Dedifferentiated amniotic fluid mesenchymal stem cell (primary cell): ENCODE measurements at regions not wholly inside any gene's neighbourhood (a gene's known extent, or its start where the extent isn't known, plus 50 kb on each side); places are given as distances from the start of the nearest gene placed in this dataset.
A peak's percentile ranks its signal among the peaks of the same experiment; 100 is the strongest.
"Not testable (repeated sequence)": the region's sequence is repeated elsewhere in the genome, so short reads cannot be mapped to it uniquely, and the experiment has no call there.

Experiments used
- DNase-seq: peaks from one replicate; pipeline ENCODE4 v3.0.0-alpha.2; 2016; ENCODE audit errors: extremely low spot score

GRCh38 chr9:6160579-6160978 lies 55.0 kb upstream of the IL33 start:
- no peak for DNase-seq

DNA sequence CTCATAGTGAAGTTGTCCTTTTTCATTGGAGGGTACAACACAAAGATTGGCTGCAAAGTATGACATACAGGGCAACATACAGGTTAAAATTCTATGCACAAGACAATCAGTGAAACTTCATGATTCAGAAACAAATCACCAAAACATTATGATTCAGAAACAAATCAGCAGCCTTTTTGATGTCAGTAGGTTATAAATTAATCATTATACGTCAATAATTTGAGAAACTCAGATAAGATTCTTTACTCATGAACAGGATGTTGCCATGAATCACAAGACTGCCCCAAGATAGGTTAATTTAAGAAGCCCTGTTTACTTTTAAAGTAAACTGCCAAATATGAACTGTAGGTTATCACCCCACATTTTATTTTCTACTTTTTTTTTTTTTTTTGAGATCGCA lies 62.2 kb upstream of the IL33 start:
- no peak for DNase-seq

GRCh38 chr9:6152788-6153187 lies 62.8 kb upstream of the IL33 start:
- no peak for DNase-seq

- DNase-seq = no peak
Observed at GRCh38 chr9:6150483-6150882, 65.1 kb upstream of the IL33 start.

DNA sequence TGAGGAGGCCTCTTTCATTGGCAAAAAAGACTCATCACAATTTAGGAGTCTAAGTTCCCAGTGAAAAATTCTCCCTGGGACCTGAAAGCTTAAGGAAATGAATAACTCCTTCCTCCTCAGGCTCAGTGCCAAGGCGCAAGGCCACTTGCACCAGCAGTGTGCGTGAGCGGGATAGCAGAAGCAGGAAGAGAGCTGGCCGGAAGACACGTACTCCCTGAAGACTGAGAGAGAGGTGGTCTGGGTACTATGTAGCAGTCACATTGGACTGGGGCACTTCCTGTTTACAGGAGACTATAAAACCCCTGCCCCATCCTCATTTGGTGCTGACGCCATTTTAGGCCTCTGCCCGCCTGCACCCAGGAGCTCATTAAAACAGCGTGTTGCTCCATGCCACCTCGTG lies 66.3 kb upstream of the IL33 start:
- DNase-seq = no peak

DNA sequence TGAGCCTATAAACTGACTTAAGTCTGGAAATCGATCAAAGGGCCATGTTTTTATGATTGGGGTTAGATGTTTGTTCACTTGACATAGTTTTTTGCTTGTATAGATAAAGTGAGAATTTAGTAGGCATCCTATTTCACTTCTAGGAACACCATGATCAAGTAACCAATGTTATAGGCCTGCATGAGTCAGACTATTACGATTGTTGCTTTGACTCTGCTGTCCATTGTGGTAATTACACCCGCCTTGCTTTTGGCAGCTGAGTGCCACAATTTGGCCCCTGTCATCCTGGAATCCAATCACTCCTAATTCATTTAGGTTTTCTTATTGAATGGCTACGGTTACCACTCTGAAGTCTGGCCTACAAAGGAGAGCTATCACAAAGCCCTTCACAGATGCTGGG lies 67.8 kb upstream of the IL33 start:
- no peak for DNase-seq

- no peak for DNase-seq
Observed at GRCh38 chr9:6144947-6145346, 70.7 kb upstream of the IL33 start.

DNA sequence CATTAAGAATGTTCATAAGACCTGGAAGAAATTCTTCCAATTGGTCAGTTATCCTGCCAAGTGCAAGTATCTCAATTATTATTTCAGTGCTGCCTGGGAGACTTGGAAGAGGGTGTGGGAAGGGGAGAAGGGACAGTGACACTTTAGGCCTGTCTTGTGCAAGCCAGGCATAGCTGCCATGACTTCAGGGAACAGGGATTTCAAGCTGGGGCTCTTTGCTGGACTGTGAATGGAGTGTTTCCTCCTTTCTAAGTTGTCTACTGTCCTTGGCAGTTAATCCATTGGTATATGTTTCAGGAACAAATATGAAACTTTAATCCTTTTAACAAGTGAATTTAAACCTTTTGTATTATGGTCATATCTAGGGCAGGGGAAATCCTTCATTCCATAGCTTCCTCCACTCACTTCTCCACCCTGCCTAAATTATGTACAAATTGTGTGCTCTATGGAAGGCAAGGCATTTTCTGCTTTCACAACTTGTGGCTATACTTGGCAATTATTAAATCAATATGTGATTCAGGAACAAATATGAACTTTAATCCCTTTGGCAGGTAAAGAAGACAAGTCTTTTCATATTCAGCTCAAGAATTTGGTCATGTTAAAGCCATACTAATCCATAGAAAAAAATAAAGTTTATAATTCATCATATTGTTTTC lies 72.7 kb upstream of the IL33 start:
- DNase-seq = no peak

DNA sequence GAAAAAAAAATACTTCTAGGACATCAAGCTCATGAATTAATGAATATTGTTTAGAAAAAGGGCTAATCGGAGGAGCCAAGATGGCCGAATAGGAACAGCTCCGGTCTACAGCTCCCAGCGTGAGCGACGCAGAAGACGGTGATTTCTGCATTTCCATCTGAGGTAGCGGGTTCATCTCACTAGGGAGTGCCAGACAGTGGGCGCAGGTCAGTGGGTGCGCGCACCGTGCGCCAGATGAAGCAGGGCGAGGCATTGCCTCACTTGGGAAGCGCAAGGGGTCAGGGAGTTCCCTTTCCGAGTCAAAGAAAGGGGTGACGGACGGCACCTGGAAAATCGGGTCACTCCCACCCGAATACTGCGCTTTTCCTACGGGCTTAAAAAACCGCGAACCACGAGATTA lies 79.8 kb upstream of the IL33 start:
- DNase-seq = not testable (repeated sequence)

- no peak for DNase-seq
Observed at GRCh38 chr9:6134661-6135180, 80.9 kb upstream of the IL33 start.

DNA sequence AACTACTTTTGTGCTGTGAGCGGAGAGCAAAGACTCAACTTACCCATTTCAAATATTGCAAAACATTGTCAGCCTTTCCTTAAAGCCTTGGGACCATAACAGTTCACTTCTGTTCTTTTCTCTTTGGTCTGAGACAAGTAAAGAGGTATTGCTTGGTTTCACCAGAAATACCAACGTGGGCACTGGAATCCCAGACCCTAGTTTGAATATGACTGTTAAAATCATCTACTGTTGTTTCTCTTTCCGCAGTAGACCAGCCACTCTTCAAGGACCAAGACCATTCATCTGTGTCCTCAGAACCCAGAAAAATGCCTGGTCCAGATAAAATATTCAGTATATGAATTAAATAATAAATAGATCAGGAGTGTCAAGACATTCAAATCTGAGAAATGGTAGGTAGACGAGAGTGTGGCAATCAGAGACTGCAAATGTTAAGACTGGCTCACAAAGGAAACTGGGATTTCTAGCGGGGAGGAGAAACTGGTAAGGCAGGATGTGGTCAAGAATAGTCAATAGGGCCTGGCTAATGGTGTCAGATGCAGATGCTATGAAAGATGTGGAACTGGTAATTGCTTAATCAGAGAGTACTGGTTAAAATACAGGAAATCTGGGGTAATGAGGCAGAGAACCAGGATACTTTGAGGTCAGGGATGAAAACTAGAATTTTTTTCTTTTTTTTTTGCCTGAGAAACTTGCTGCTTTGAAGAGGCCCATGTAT lies 82.1 kb upstream of the IL33 start:
- no peak for DNase-seq

DNA sequence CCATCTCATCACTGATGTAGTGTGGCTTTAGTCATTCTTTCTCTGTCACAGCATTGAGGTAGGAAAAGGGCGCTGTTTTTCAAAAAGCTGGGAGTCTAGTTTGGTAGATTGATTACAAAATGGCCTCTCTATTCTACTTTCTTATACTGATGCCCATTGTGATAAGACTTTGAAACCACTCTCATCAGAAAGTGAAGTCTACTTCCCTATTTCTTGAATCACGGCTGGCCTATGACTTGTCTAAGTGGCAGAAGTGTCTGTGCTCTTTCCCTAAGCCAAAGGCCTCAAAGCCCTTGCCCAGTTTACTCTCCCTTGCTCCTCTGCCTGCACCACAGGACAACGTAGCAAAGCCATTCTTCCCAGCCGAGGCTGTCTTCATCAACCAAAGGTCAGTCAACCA lies 83.0 kb upstream of the IL33 start:
- no peak for DNase-seq

DNA sequence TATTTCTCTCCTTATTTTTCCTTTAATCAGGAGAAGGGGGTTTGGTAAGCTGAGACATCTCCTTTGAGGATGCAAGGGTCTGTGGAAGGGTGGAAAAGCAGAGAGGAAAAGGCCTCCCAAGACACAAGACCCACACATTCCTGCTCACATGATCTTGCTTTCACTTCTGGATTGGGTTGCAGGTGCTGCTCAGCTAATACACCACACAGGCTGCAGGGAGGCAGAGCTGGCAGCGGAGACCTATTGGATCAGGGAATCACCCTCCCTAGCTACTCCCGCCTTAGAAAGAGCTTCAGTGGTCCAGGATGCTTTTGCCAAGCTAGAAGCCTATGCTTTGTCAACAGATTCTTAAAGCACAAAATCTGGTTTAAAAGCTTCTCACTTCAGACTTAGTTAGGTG lies 87.6 kb upstream of the IL33 start:
- no peak for DNase-seq

- DNase-seq = no peak
Observed at GRCh38 chr9:6126377-6126776, 89.2 kb upstream of the IL33 start.

- no peak for DNase-seq
Observed at GRCh38 chr9:6123416-6123815, 92.2 kb upstream of the IL33 start.

DNA sequence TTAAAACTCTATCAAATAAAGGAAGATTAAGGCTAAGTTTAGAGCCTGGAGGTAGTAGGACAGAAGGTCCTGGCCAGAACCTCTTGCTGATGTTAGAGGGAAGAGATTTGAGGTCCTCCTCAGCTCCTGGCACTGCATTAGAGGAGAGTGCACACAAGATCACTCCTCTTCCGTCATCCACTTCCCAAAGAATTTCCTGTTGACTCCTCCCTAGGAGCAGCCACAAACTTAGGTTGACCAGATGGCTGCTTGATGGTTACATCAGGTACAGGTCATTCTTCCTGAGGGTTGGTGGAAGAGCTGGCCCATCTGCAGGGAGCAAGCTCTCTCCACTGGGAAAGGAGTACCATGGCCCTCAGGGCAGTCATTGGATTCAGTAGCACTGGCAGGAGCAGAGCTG lies 93.9 kb upstream of the IL33 start:
- DNase-seq = no peak

DNA sequence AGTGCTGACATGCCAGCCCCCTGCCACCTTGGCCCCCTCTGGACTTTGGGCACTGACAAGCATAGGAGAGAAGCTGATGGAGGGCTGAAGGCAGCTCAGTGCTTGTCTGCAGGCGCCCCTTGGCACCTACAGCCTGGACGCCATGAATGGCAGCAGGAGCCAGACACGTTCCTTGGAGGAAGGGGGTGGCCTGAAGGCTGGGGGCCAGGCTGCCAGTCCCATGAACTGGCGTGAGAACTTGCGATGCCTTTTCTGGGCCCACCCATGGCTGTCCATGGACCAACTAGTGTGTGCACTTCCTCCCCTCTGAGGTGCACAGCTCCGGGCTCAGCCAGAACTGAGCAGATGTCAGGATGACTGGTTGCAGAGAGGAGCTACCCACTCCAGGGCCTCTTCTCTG lies 99.0 kb upstream of the RANBP6 start:
- DNase-seq = no peak

DNA sequence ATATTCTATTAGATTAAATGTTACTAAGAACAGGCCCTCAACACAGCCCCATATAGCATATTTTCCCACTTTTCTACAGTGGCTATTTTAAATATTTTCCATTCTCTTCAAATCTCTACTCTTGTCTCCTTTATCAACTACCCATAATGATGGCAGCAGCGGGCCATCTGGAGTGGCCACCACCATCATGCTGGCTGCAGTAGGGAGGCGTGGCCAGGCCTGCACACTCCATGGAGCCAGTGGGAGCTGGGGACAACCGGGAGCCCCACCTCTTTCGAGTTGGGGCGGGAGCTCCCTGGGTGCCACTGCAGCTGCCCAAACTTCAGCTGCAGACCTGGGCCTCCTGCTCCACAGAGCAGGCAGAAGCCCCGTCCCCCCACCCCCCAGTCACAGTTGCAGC lies 98.4 kb upstream of the RANBP6 start:
- DNase-seq = no peak

DNA sequence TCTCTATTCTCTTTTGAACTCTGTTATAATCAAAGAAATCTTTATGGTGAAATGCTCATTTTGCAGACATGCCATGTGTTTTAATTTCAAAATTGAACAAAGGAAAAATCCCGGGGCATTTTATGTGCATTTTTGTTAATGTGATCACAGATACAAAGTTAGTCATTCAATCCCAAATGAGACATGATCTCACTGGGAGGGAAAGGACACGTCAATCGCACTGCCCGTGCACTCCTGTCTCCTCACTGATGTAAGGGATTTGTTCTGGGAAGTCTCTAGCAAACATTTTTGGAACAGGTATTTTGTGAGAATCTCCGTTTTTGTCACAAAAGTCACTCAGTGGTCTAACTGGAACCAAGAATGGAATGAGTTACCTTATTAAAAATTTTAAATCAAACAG lies 97.9 kb upstream of the RANBP6 start:
- DNase-seq = no peak

- DNase-seq = peak; percentile 22
Observed at GRCh38 chr9:6109986-6110385, 94.6 kb upstream of the RANBP6 start.

- no peak for DNase-seq
Observed at GRCh38 chr9:6109571-6109970, 94.1 kb upstream of the RANBP6 start.

- DNase-seq = no peak
Observed at GRCh38 chr9:6106711-6107339, 91.4 kb upstream of the RANBP6 start.

GRCh38 chr9:6105738-6106137 lies 90.3 kb upstream of the RANBP6 start:
- no peak for DNase-seq
